Suppressor macrophage (primary cell): ENCODE measurements at regions not wholly inside any gene's neighbourhood (a gene's known extent, or its start where the extent isn't known, plus 50 kb on each side); places are given as distances from the start of the nearest gene placed in this dataset.
A peak's percentile ranks its signal among the peaks of the same experiment; 100 is the strongest.
"Not testable (repeated sequence)": the region's sequence is repeated elsewhere in the genome, so short reads cannot be mapped to it uniquely, and the experiment has no call there.

Source experiments
- DNase-seq, 4 experiments: peaks; one replicate each; pipeline ENCODE4 v3.0.0-alpha.2; 2020 to 2022

GRCh38 chrX:131830400-131831184, 192.5 kb upstream of the STK26 start:
- peak; percentile 85 to 88 (median 86) for DNase-seq

- peak in 2 of 4 experiments; percentile 1 to 10 for DNase-seq
Observed at GRCh38 chrX:131831185-131831520, 191.9 kb upstream of the STK26 start.

- no peak for DNase-seq
Observed at GRCh38 chrX:131836161-131836560, 186.9 kb upstream of the STK26 start.

- DNase-seq, result no peak
Observed at GRCh38 chrX:131837325-131837724, 185.8 kb upstream of the STK26 start.

- DNase-seq, result no peak
Observed at GRCh38 chrX:131840799-131841495, 182.2 kb upstream of the STK26 start.

- peak; percentile 27 to 64 (median 49) for DNase-seq
Observed at GRCh38 chrX:131841496-131842437, 181.3 kb upstream of the STK26 start.

- no peak for DNase-seq
Observed at GRCh38 chrX:131843987-131844386, 179.1 kb upstream of the STK26 start.

GRCh38 chrX:131845201-131845600, 177.9 kb upstream of the STK26 start:
- no peak for DNase-seq

GRCh38 chrX:131845771-131846170, 177.3 kb upstream of the STK26 start:
- no peak for DNase-seq

- DNase-seq, result peak; percentile 18 to 58 (median 44)
Observed at GRCh38 chrX:131850964-131851363, 172.1 kb upstream of the STK26 start.

- no peak for DNase-seq
Observed at GRCh38 chrX:131853440-131853839, 169.7 kb upstream of the STK26 start.

- DNase-seq, result peak in 2 of 4 experiments; percentile 28 to 41
Observed at GRCh38 chrX:131854581-131854980, 168.5 kb upstream of the STK26 start.

- DNase-seq, result peak in 2 of 4 experiments; percentile 10 to 11
Observed at GRCh38 chrX:131861088-131861787, 161.9 kb upstream of the STK26 start.

GRCh38 chrX:131862321-131862720, 160.8 kb upstream of the STK26 start:
- no peak for DNase-seq

- no peak for DNase-seq
Observed at GRCh38 chrX:131869182-131869581, 153.9 kb upstream of the STK26 start.

GRCh38 chrX:131874300-131874699, 148.8 kb upstream of the STK26 start:
- DNase-seq, result no peak

- DNase-seq, result not testable (repeated sequence)
Observed at GRCh38 chrX:131875827-131876226, 147.3 kb upstream of the STK26 start.

GRCh38 chrX:131881194-131881593, 141.9 kb upstream of the STK26 start:
- no peak for DNase-seq

GRCh38 chrX:131885042-131885441, 138.1 kb upstream of the STK26 start:
- not testable (repeated sequence) for DNase-seq

- DNase-seq, result not testable (repeated sequence)
Observed at GRCh38 chrX:131893857-131894256, 129.2 kb upstream of the STK26 start.

- DNase-seq, result peak in 1 of 4 experiments; percentile 6
Observed at GRCh38 chrX:131894995-131895394, 128.1 kb upstream of the STK26 start.

- no peak for DNase-seq
Observed at GRCh38 chrX:131895807-131896206, 127.3 kb upstream of the STK26 start.
